Stimulated activated naive CD8-positive, alpha-beta T cell treated with anti-CD3 and anti-CD28 coated beads, Interleukin-15, Interleukin-2, amounts not matched to agents 100 ng/mL and 50 ng/mL, for 24 hours (primary cell): ENCODE measurements at regions not wholly inside any gene's neighbourhood (a gene's known extent, or its start where the extent isn't known, plus 50 kb on each side); places are given as distances from the start of the nearest gene placed in this dataset.

ENCODE experiments used
- H3K27ac Mint-ChIP-seq: one replicate; pipeline ENCODE4 v1.8.0; 2021; ENCODE audit warnings: mild to moderate bottlenecking, mixed read lengths
- H3K27me3 Mint-ChIP-seq: one replicate; pipeline ENCODE4 v1.8.0; 2021; ENCODE audit warnings: mixed read lengths
- H3K36me3 Mint-ChIP-seq: one replicate; pipeline ENCODE4 v1.8.0; 2021; ENCODE audit warnings: low read depth, mixed read lengths
- H3K4me1 Mint-ChIP-seq: one replicate; pipeline ENCODE4 v1.8.0; 2021; ENCODE audit warnings: low read depth, mixed read lengths
- H3K4me3 Mint-ChIP-seq: one replicate; pipeline ENCODE4 v1.8.0; 2021; ENCODE audit warnings: mild to moderate bottlenecking, mixed read lengths
- H3K9me3 Mint-ChIP-seq: one replicate; pipeline ENCODE4 v1.8.0; 2021; ENCODE audit warnings: mixed read lengths

GRCh38 chr1:222049176-222049575 is 307.3 kb upstream of the DUSP10 start:
- Mint-ChIP-seq H3K27ac (no peak overlapping the region), H3K4me1 (peaks cover 23% of the 10 kb centered on the region), H3K27me3 (no peaks in the 10 kb centered on the region), H3K4me3 (no peak overlapping the region), H3K36me3 (no peaks in the 10 kb centered on the region), H3K9me3 (no peaks in the 10 kb centered on the region)

GRCh38 chr1:222048094-222048595 is 306.3 kb upstream of the DUSP10 start:
- Mint-ChIP-seq H3K9me3 (no peaks in the 10 kb centered on the region), H3K4me1 (peaks cover 23% of the 10 kb centered on the region), H3K27me3 (no peaks in the 10 kb centered on the region), H3K4me3 (peak overlapping the region; percentile 4), H3K27ac (peak overlapping the region; percentile 40), H3K36me3 (no peaks in the 10 kb centered on the region)

GRCh38 chr1:222047366-222047765 is 305.5 kb upstream of the DUSP10 start:
- Mint-ChIP-seq H3K4me3 (no peak overlapping the region), H3K9me3 (no peaks in the 10 kb centered on the region), H3K4me1 (peaks cover 23% of the 10 kb centered on the region), H3K36me3 (no peaks in the 10 kb centered on the region), H3K27me3 (no peaks in the 10 kb centered on the region), H3K27ac (no peak overlapping the region)

GRCh38 chr1:222046684-222047263 is 304.9 kb upstream of the DUSP10 start:
- H3K4me3 Mint-ChIP-seq, result no peak overlapping the region
- H3K27ac Mint-ChIP-seq, result no peak overlapping the region
- H3K9me3 Mint-ChIP-seq, result no peaks in the 10 kb centered on the region
- peaks cover 23% of the 10 kb centered on the region for H3K4me1 Mint-ChIP-seq
- H3K36me3 Mint-ChIP-seq, result no peaks in the 10 kb centered on the region
- no peaks in the 10 kb centered on the region for H3K27me3 Mint-ChIP-seq

GRCh38 chr1:222045786-222046185 is 303.9 kb upstream of the DUSP10 start:
- no peak overlapping the region for H3K27ac Mint-ChIP-seq
- no peaks in the 10 kb centered on the region for H3K27me3 Mint-ChIP-seq
- no peak overlapping the region for H3K4me3 Mint-ChIP-seq
- H3K9me3 Mint-ChIP-seq, result no peaks in the 10 kb centered on the region
- no peaks in the 10 kb centered on the region for H3K36me3 Mint-ChIP-seq
- peaks cover 23% of the 10 kb centered on the region for H3K4me1 Mint-ChIP-seq

GRCh38 chr1:222045236-222045635 is 303.3 kb upstream of the DUSP10 start:
- H3K4me3 Mint-ChIP-seq, result no peak overlapping the region
- peaks cover 23% of the 10 kb centered on the region for H3K4me1 Mint-ChIP-seq
- H3K27me3 Mint-ChIP-seq, result no peaks in the 10 kb centered on the region
- no peaks in the 10 kb centered on the region for H3K9me3 Mint-ChIP-seq
- no peaks in the 10 kb centered on the region for H3K36me3 Mint-ChIP-seq
- no peak overlapping the region for H3K27ac Mint-ChIP-seq

GRCh38 chr1:222043444-222044292 is 301.8 kb upstream of the DUSP10 start:
- Mint-ChIP-seq H3K9me3 (no peaks in the 10 kb centered on the region), H3K27ac (no peak overlapping the region)

GRCh38 chr1:222042120-222042519 is 300.2 kb upstream of the DUSP10 start:
- Mint-ChIP-seq H3K4me1 (peaks cover 4% of the 10 kb centered on the region), H3K27me3 (peaks cover 4% of the 10 kb centered on the region), H3K36me3 (no peaks in the 10 kb centered on the region), H3K9me3 (no peaks in the 10 kb centered on the region), H3K27ac (no peak overlapping the region), H3K4me3 (no peak overlapping the region)

More at GRCh38 chr1:222043444-222044292, 301.8 kb upstream of the DUSP10 start:
- Mint-ChIP-seq H3K4me1 (peaks cover 18% of the 10 kb centered on the region), H3K27me3 (no peaks in the 10 kb centered on the region), H3K4me3 (no peak overlapping the region), H3K36me3 (no peaks in the 10 kb centered on the region)

DNA sequence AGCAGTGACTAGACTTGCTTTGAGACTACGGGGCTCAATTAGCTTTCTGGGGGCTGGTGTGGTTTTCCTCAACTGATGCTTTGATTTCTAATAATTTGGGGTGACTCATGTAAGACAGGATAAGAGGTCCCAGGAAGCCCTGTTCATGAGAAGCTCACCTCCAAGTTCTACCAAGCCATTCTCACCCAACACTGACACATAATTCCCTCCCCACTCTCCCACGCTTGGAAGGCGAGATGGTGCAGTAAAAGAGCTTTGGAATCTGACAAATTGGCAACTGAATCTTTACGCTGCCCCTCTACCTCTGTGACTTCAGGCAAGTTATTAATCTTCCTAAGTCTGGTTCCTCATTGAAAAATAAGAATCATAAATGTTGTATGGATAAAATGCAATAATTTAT is 299.1 kb upstream of the DUSP10 start:
- H3K36me3 Mint-ChIP-seq, result no peaks in the 10 kb centered on the region
- no peaks in the 10 kb centered on the region for H3K9me3 Mint-ChIP-seq

GRCh38 chr1:222040121-222040805 is 298.4 kb upstream of the DUSP10 start:
- H3K27ac Mint-ChIP-seq, result no peak overlapping the region
- H3K36me3 Mint-ChIP-seq, result no peaks in the 10 kb centered on the region

More for the DNA sequence above, 299.1 kb upstream of the DUSP10 start:
- Mint-ChIP-seq H3K27ac (no peak overlapping the region), H3K4me1 (no peaks in the 10 kb centered on the region), H3K27me3 (peaks cover 4% of the 10 kb centered on the region), H3K4me3 (no peak overlapping the region)

GRCh38 chr1:222038971-222039370 is 297.1 kb upstream of the DUSP10 start:
- peaks cover 4% of the 10 kb centered on the region for H3K27me3 Mint-ChIP-seq
- no peak overlapping the region for H3K4me3 Mint-ChIP-seq
- H3K36me3 Mint-ChIP-seq, result no peaks in the 10 kb centered on the region
- no peaks in the 10 kb centered on the region for H3K4me1 Mint-ChIP-seq
- H3K27ac Mint-ChIP-seq, result no peak overlapping the region
- no peaks in the 10 kb centered on the region for H3K9me3 Mint-ChIP-seq

More at GRCh38 chr1:222040121-222040805, 298.4 kb upstream of the DUSP10 start:
- no peaks in the 10 kb centered on the region for H3K9me3 Mint-ChIP-seq
- H3K4me3 Mint-ChIP-seq, result no peak overlapping the region
- H3K4me1 Mint-ChIP-seq, result no peaks in the 10 kb centered on the region
- peaks cover 4% of the 10 kb centered on the region for H3K27me3 Mint-ChIP-seq

DNA sequence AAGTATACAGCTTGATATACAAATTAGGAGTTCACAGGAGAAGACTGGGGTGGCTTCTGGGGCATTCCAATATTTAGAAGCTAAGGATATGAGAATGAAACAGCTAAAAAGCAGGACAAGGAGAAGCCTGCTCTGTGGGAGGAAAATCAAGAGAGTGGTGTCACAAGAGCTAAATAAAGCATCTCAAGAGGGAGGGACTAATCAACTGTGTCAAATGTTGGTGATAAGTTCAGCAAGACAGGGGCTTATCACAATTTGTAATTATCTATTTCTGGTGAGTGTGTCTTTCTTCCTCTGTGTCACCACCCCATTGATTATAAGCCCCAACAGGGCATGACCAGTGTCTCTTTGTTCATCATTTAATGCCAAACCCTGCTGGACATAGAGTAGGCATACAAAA is 295.8 kb upstream of the DUSP10 start:
- Mint-ChIP-seq H3K36me3 (no peaks in the 10 kb centered on the region), H3K4me3 (no peak overlapping the region), H3K9me3 (no peaks in the 10 kb centered on the region), H3K4me1 (no peaks in the 10 kb centered on the region), H3K27me3 (peaks cover 4% of the 10 kb centered on the region), H3K27ac (no peak overlapping the region)

GRCh38 chr1:222034790-222035189 is 292.9 kb upstream of the DUSP10 start:
- Mint-ChIP-seq H3K4me1 (no peaks in the 10 kb centered on the region), H3K4me3 (no peak overlapping the region), H3K27me3 (peaks cover 4% of the 10 kb centered on the region), H3K27ac (no peak overlapping the region), H3K36me3 (no peaks in the 10 kb centered on the region), H3K9me3 (no peaks in the 10 kb centered on the region)

GRCh38 chr1:222033450-222033849 is 291.6 kb upstream of the DUSP10 start:
- H3K4me1 Mint-ChIP-seq, result no peaks in the 10 kb centered on the region

DNA sequence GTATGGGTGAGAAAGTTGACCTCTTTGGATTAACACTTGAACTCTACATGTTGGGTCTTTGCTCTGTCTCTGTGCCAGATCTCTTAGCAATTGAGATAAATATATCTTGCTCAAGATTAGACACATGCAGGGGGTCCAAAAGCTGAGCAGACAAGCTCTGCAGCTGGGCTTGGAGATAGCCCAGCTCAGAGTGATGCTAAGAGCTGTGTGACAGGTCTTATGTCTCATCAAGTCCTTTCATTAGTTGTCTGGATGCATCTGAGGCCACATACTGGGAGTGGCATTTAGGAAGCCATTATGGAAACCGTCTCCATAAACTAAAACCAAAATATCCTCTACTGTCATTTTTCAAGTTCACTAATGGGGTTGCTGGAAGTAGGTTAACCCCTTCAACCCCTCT is 289.4 kb upstream of the DUSP10 start:
- H3K27me3 Mint-ChIP-seq, result no peaks in the 10 kb centered on the region
- H3K4me1 Mint-ChIP-seq, result no peaks in the 10 kb centered on the region
- H3K27ac Mint-ChIP-seq, result no peak overlapping the region
- no peaks in the 10 kb centered on the region for H3K9me3 Mint-ChIP-seq
- no peak overlapping the region for H3K4me3 Mint-ChIP-seq
- H3K36me3 Mint-ChIP-seq, result no peaks in the 10 kb centered on the region

More at GRCh38 chr1:222033450-222033849, 291.6 kb upstream of the DUSP10 start:
- H3K27ac Mint-ChIP-seq, result no peak overlapping the region
- peaks cover 4% of the 10 kb centered on the region for H3K27me3 Mint-ChIP-seq
- H3K9me3 Mint-ChIP-seq, result no peaks in the 10 kb centered on the region
- no peak overlapping the region for H3K4me3 Mint-ChIP-seq
- H3K36me3 Mint-ChIP-seq, result no peaks in the 10 kb centered on the region
